GM12874 (cell line): ENCODE measurements at regions not wholly inside any gene's neighbourhood (a gene's known extent, or its start where the extent isn't known, plus 50 kb on each side); places are given as distances from the start of the nearest gene placed in this dataset.

Experiments used
- TF ChIP-seq, protein P1 (sequence below): IDR thresholded peaks from 2 replicates; pipeline ENCODE4 v1.5.1; 2011; ENCODE audit warnings: low read depth, mild to moderate bottlenecking, control low read depth, low read length, moderate library complexity; ENCODE audit not compliant: insufficient read depth

DNA sequence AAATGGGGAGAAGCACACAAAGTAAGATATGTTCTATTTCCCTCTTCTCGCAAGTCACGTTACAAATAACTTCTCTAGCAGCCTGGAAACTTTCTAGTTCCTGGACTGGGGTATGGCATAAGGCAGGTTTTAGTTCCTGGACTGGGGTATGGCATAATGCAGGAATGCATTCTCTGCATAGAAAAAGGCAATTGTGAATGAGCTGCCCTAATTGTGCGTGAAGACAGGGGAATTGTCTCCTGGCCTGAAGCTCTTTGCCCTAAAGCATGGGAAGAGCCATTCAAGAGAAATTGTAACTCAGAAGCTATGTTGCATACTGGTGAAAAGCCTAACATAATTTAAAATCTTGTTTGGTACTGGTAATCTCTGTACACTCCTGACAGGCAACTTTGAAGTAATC lies 54.3 kb upstream of the CBLB start:
- TF ChIP-seq, protein P1, sequence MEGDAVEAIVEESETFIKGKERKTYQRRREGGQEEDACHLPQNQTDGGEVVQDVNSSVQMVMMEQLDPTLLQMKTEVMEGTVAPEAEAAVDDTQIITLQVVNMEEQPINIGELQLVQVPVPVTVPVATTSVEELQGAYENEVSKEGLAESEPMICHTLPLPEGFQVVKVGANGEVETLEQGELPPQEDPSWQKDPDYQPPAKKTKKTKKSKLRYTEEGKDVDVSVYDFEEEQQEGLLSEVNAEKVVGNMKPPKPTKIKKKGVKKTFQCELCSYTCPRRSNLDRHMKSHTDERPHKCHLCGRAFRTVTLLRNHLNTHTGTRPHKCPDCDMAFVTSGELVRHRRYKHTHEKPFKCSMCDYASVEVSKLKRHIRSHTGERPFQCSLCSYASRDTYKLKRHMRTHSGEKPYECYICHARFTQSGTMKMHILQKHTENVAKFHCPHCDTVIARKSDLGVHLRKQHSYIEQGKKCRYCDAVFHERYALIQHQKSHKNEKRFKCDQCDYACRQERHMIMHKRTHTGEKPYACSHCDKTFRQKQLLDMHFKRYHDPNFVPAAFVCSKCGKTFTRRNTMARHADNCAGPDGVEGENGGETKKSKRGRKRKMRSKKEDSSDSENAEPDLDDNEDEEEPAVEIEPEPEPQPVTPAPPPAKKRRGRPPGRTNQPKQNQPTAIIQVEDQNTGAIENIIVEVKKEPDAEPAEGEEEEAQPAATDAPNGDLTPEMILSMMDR, result no peak

DNA sequence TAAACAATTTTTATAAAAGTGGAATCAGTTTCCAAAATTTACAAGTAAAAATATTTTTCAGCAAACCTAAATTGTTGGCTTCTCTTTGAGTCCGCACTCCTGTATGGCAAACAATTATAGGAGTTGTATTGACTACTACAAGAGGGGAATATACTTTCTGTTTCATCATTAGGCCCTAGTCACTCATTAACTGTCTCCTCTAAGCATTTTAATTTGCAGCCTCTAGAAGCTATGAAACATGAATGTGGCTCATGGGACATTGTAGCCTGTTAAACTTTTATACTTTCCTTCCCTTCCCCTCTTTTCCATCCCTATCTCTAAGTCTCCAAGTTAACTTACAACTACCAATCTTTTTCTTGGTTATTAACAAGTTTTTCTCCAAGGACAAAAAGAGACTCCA lies 58.9 kb upstream of the CBLB start:
- TF ChIP-seq, protein P1, result no peak

DNA sequence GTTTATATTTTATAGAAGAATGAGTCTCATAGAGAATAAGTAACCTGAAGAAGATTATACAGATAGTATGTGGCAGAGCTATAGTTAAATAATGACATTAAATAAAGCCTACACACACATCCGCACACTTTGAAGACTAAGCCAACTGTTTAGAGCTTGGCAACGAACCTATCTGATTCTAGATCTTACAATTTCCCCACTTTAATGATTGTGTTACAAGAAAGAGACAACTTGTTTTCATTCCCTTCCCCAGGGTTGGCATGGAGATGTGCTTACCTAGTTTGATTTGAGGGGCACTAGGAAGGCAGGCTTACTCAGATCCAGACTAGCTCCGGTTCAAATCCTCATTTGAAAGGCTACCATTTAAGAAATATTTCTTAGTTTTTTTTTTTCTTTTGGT lies 61.9 kb upstream of the CBLB start:
- TF ChIP-seq, protein P1, result no peak

DNA sequence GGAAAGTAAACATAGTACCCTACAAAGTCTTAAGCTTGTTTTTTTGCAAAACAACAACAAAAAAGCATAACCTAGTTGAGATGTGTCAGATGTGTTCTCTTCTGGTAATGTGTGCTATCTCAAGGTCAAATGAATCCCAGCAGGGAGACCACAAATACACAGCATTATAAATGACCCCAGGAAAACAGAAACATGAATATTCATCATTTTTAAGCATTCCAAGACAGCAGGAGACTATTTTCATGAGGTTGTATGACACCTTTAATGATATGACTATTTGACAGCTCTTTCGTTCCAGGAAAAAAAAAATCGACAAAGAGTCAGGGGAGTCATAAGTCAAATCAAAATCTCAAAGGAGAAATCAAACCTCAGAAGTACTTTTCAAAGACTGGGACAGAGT lies 62.7 kb upstream of the CBLB start:
- TF ChIP-seq, protein P1, result no peak

DNA sequence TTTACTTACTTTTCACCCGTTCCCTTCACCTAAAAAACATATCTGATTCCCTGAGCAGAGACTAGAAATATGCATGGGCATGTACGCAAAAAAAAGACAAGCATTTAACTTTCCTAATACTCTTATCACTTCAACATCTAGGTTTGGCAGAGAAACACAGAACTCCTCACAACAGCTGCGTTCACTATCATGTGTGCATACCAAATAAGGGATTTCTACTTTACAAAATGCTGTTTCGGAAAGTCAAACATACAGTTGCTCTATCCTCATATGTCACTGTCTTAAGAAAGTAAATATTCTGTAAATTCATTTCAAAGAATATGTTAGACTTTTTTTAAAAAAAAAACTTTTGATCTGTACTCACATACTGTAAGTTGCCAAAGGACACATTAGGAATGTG lies 65.1 kb upstream of the CBLB start:
- TF ChIP-seq, protein P1, result no peak

DNA sequence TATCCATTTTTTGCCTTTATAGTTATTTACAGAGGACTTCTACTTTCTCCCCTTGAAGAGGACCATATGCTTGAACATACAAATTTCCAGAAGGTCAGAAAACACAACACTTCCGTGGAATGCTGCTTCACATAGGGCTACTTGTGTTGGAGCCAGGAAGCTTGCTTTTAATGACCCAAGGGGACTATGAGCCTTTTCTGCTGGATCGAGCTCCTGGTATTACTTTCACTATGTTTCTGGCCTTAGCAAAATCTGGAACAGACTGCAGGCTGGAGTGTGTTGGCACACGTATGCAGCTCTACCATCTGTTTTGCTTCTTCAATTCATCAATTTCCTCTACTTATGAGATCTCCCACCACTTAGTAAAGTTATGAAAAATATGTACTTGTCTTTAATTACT lies 69.3 kb upstream of the CBLB start:
- TF ChIP-seq, protein P1, result no peak

DNA sequence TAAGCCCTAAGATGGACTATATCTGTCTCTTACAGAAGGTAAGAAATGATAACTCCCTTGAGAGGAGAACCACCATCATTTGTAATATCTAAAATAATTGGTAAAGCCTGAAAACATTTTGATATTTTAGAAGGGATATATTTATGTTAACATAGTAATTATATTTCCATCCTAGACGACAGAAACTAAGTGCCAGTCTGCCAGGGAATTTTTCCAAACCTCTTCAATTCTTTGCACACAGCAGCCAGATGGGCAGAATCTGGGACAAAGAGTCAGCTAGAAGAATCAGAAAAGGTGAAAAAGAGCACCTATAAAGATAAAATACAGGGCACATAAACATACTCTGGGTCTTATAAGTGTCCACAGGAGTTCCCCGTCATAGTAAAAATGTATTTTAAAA lies 70.0 kb upstream of the CBLB start:
- TF ChIP-seq, protein P1, result no peak

DNA sequence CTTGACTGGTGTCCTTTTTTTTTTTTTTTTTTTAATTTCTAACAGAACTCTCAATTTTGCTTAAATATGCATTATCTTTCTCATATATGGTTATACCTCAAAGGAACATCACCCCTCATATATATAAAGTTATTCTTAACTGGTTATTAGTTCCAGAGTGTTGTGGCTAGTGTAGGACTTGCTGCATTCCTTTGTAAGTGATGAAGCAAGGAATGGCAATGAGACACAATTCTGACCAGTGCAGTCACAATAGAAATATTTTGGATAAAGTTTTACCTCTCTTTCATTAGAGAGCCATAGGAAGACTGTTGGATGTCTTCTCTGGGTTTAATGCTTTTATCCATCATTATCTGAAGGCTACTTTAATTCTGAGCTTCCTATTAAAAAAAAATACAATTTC lies 75.5 kb upstream of the CBLB start:
- TF ChIP-seq, protein P1, result no peak
